Keratinocyte (primary cell): ENCODE measurements at regions not wholly inside any gene's neighbourhood (a gene's known extent, or its start where the extent isn't known, plus 50 kb on each side); places are given as distances from the start of the nearest gene placed in this dataset.

Experiments
- DNase-seq: peaks from one replicate; pipeline ENCODE4 v3.0.0-alpha.2; 2011; ENCODE audit warnings: low read depth, missing footprints, low spot score
- FAIRE-seq: peaks from 2 replicates; lab custom pipeline; 2011; peaks lifted over from hg19 to GRCh38; lab: Jason Lieb, UNC
- H2AFZ ChIP-seq: 2 replicates; pipeline ENCODE4 v1.6.0; 2012; ENCODE audit warnings: low read length, control low read depth, inconsistent platforms; ENCODE audit not compliant: control insufficient read depth
- H3K27ac ChIP-seq: 2 replicates; pipeline ENCODE4 v1.5.1; 2011; ENCODE audit warnings: low read length; ENCODE audit not compliant: control insufficient read depth, insufficient read depth
- H3K27me3 ChIP-seq: 3 replicates; pipeline ENCODE4 v1.6.0; 2011; ENCODE audit warnings: low read length; ENCODE audit not compliant: control insufficient read depth, insufficient read depth; ENCODE audit errors: extremely low read depth
- H3K36me3 ChIP-seq, 2 experiments: 2 replicates in 1 of 2; 3 replicates in 1 of 2; pipeline ENCODE4 v1.5.1; 2011; ENCODE audit warnings: low read length in 2 of 2, mild to moderate bottlenecking in 1 of 2; ENCODE audit not compliant: control insufficient read depth in 2 of 2, insufficient read depth in 2 of 2; ENCODE audit errors: extremely low read depth in 1 of 2
- H3K4me1 ChIP-seq: 3 replicates; pipeline ENCODE4 v1.5.1; 2011; ENCODE audit warnings: low read length; ENCODE audit not compliant: control insufficient read depth, insufficient read depth; ENCODE audit errors: extremely low read depth
- H3K4me2 ChIP-seq: 3 replicates; pipeline ENCODE4 v1.6.0; 2011; ENCODE audit warnings: low read depth, low read length; ENCODE audit not compliant: control insufficient read depth, insufficient read depth; ENCODE audit errors: extremely low read depth
- H3K4me3 ChIP-seq, 3 experiments: fragments of 200-600 bp in 1 of 3; sonication (generic) in 1 of 3; 2 replicates in 2 of 3; 3 replicates in 1 of 3; pipeline ENCODE4 v1.5.1; 2011 to 2016; ENCODE audit warnings: low read length in 3 of 3, mild to moderate bottlenecking in 3 of 3, control low read depth in 2 of 3, inconsistent platforms in 1 of 3, low read depth in 1 of 3, mixed read lengths in 1 of 3, mixed run types in 1 of 3, moderate library complexity in 1 of 3; ENCODE audit not compliant: control insufficient read depth in 2 of 3, insufficient read depth in 2 of 3; ENCODE audit errors: extremely low read depth in 1 of 3
- H3K79me2 ChIP-seq: 2 replicates; pipeline ENCODE4 v1.6.0; 2012; ENCODE audit warnings: low read length; ENCODE audit not compliant: control insufficient read depth, insufficient read depth
- H3K9ac ChIP-seq: 3 replicates; pipeline ENCODE4 v1.6.0; 2011; ENCODE audit warnings: low read length; ENCODE audit not compliant: control insufficient read depth, insufficient read depth; ENCODE audit errors: extremely low read depth
- H3K9me1 ChIP-seq: 3 replicates; pipeline ENCODE4 v1.6.0; 2011; ENCODE audit warnings: low read length; ENCODE audit not compliant: control insufficient read depth, insufficient read depth; ENCODE audit errors: extremely low read depth
- H3K9me3 ChIP-seq: 2 replicates; pipeline ENCODE4 v1.5.1; 2012; ENCODE audit warnings: low read depth, low read length; ENCODE audit not compliant: control insufficient read depth
- H4K20me1 ChIP-seq: 3 replicates; pipeline ENCODE4 v1.6.0; 2011; ENCODE audit warnings: low read length; ENCODE audit not compliant: control insufficient read depth, insufficient read depth; ENCODE audit errors: extremely low read depth
- CTCF ChIP-seq, 3 experiments: IDR thresholded peaks in 1 of 3; conservative IDR thresholded peaks in 1 of 3; optimal IDR thresholded peaks in 1 of 3; 2 replicates in 2 of 3; 3 replicates in 1 of 3; pipeline versions ENCODE3 to v1.5.1; 2011; ENCODE audit warnings: low read length in 3 of 3, mild to moderate bottlenecking in 3 of 3, moderate library complexity in 2 of 3, control low read depth in 1 of 3, inconsistent platforms in 1 of 3; ENCODE audit not compliant: insufficient read depth in 2 of 3; ENCODE audit errors: extremely low read depth in 1 of 3
- EZH2 ChIP-seq: IDR thresholded peaks from one replicate; pipeline ENCODE4 v1.6.1; 2012; ENCODE audit warnings: inconsistent platforms, mild to moderate bottlenecking, low read length, moderate library complexity
- dilution Hi-C: fragments of 300-500 bp; cut with MboI; formaldehyde crosslinking; loops from one replicate; pipeline ENCODE4 v1.7.0; 2020; ENCODE audit warnings: low sequenced_read_pairs; ENCODE audit not compliant: extremely low pct_ligation_motif_present

- H3K4me1 ChIP-seq: no peaks in the 10 kb centered on the region
- no peak overlapping the region for H2AFZ ChIP-seq
- dilution Hi-C loops: no loop called here
Observed at GRCh38 chr9:88925481-88925880, 65.8 kb upstream of the S1PR3 start.

DNA sequence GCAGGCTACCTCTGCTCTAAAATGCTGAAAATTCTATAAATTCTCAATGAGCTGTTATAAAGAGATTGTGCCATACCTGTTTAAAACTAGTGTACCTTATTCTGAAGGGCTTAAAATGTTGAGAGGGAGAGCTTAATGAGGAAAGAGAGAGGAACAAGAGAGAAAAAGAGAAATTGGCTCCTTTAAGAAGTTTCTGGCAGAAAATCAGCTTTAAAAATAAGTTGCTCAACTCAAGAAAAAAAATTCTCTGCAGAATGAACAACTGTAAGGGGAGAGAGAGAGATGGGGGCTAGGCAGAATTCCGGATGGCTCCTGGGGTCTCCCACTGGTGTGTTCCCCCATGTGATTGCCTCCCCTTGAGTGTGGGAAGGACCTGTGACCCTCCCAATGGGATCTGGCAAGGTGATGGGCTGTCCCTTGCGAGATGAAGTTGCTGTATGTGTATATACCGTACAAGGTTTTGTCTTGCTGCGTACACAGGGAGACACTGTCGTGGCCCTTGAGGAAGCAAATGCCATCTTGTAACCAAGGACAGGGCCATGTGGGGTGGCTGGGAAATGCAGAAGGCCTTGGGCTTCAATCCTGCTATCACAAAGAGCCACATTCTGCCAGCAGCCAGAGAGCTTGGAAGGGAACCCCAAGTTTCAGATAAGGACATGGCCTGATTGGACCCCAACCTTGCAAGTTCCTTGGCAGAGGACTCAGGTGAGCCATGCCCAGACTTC is 64.3 kb upstream of the S1PR3 start:
- H3K27ac ChIP-seq: no peak overlapping the region
- H3K4me1 ChIP-seq: no peaks in the 10 kb centered on the region
- H3K9me1 ChIP-seq: no peaks in the 10 kb centered on the region
- no peak for FAIRE-seq
- no peaks in the 10 kb centered on the region for H3K27me3 ChIP-seq
- H3K36me3 ChIP-seq: no peaks in the 10 kb centered on the region
- no peak for DNase-seq
- no peaks in the 10 kb centered on the region for H3K79me2 ChIP-seq
- H3K9ac ChIP-seq: no peak overlapping the region
- H3K4me2 ChIP-seq: no peak overlapping the region
- H4K20me1 ChIP-seq: no peaks in the 10 kb centered on the region
- H3K4me3 ChIP-seq: no peak overlapping the region
- TF ChIP-seq EZH2: no peak
- no peak for TF ChIP-seq CTCF (optimal IDR thresholded peaks at IDR 0.05 in 1 of 3, IDR thresholded peaks at IDR 0.05 in 1 of 3, conservative IDR thresholded peaks at IDR 0.05 in 1 of 3; ENCODE audit: extremely low read depth in 1 of 3, insufficient read depth in 2 of 3, low read length in 3 of 3)
- dilution Hi-C loops: no loop called here
- no peak overlapping the region for H2AFZ ChIP-seq
- no peaks in the 10 kb centered on the region for H3K9me3 ChIP-seq

More at GRCh38 chr9:88925481-88925880, 65.8 kb upstream of the S1PR3 start:
- DNase-seq: no peak
- Histone ChIP-seq H3K27me3 (no peaks in the 10 kb centered on the region), H4K20me1 (no peaks in the 10 kb centered on the region), H3K36me3 (no peaks in the 10 kb centered on the region), H3K27ac (no peak overlapping the region), H3K9me3 (no peaks in the 10 kb centered on the region), H3K9me1 (no peaks in the 10 kb centered on the region), H3K79me2 (no peaks in the 10 kb centered on the region), H3K4me2 (no peak overlapping the region), H3K4me3 (no peak overlapping the region), H3K9ac (no peak overlapping the region)
- no peak for FAIRE-seq
- TF ChIP-seq EZH2: no peak
- TF ChIP-seq CTCF (optimal IDR thresholded peaks at IDR 0.05 in 1 of 3, IDR thresholded peaks at IDR 0.05 in 1 of 3, conservative IDR thresholded peaks at IDR 0.05 in 1 of 3; ENCODE audit: extremely low read depth in 1 of 3, insufficient read depth in 2 of 3, low read length in 3 of 3): no peak
